GM18498 (cell line): ENCODE measurements at regions not wholly inside any gene's neighbourhood (a gene's known extent, or its start where the extent isn't known, plus 50 kb on each side); places are given as distances from the start of the nearest gene placed in this dataset.

Experiments used
- ATAC-seq: cut with Tn5 transposase; IDR thresholded peaks from one replicate; pipeline ENCODE4 v1.9.1; 2021; ENCODE audit warnings: mild to moderate bottlenecking, moderate library complexity; ENCODE audit not compliant: unreplicated experiment

- no peak for ATAC-seq
Measured at GRCh38 chr14:75370416-75371205, 57.2 kb upstream of the JDP2 start.

DNA sequence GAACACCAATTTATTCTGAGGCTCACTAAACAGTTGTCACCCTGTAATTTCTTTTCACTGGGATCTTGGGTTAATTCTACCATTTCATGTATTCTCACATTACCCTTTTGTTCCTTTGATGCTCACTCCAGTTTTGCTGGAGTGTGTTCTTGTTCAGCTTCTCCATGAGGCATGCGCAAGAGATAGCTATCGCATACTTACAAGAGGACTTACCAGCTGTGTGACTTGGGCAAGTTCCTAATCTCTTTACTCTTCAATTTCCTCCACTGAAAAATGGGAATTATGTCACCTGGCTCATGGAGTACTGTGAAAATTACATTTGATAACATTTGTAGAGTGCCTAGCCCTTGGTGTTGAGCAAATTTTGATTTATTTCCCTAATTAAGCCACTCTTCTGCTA is 56.5 kb upstream of the JDP2 start:
- ATAC-seq = no peak

GRCh38 chr14:75372260-75372659 is 55.6 kb upstream of the JDP2 start:
- no peak for ATAC-seq

GRCh38 chr14:75373133-75373532 is 54.7 kb upstream of the JDP2 start:
- no peak for ATAC-seq

DNA sequence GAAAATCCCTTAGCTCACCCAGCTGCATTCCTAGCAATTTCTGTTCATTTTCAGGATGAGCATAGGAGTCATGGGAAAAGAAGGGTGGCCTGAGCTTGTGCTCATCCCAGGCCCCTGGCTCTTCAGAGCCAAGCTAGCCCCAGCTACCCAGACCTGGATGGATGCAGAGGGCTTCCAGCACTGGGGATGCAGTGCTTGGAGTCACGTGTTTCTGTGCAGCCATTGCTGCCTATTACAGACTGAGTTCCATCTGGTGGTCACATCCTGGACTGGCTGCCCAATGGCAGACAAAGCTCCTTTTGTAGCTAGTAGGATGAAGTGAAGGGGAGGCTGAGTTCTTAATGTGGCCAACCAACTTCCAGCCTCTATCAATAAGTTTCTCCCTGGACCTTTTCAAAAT is 54.2 kb upstream of the JDP2 start:
- ATAC-seq = no peak

GRCh38 chr14:75374911-75375310 is 52.9 kb upstream of the JDP2 start:
- ATAC-seq = no peak

- no peak for ATAC-seq
Measured at GRCh38 chr14:75375983-75376382, 51.8 kb upstream of the JDP2 start.
